NT2/D1 (cell line): ENCODE measurements at regions not wholly inside any gene's neighbourhood (a gene's known extent, or its start where the extent isn't known, plus 50 kb on each side); places are given as distances from the start of the nearest gene placed in this dataset.
A peak's percentile ranks its signal among the peaks of the same experiment; 100 is the strongest.

Experiments
- DNase-seq: peaks from one replicate; pipeline ENCODE4 v3.0.0-alpha.2; 2011; ENCODE audit warnings: low read depth, low spot score
- H3K27me3 ChIP-seq: 2 replicates; pipeline ENCODE4 v1.6.0; 2011; ENCODE audit warnings: mild to moderate bottlenecking; ENCODE audit not compliant: insufficient read length, insufficient read depth
- H3K36me3 ChIP-seq: 2 replicates; pipeline ENCODE4 v1.6.1; 2011; ENCODE audit warnings: mild to moderate bottlenecking, low read length, mixed read lengths; ENCODE audit not compliant: insufficient read depth, insufficient read length
- H3K4me1 ChIP-seq: 2 replicates; pipeline ENCODE4 v1.5.1; 2011; ENCODE audit not compliant: insufficient read depth, insufficient read length
- H3K4me3 ChIP-seq: 2 replicates; pipeline ENCODE4 v1.5.1; 2011; ENCODE audit warnings: low read depth; ENCODE audit not compliant: insufficient read length
- H3K9ac ChIP-seq: 2 replicates; pipeline ENCODE4 v1.6.0; 2011; ENCODE audit warnings: low read depth; ENCODE audit not compliant: insufficient read length
- H3K9me3 ChIP-seq: 2 replicates; pipeline ENCODE4 v1.5.1; 2011; ENCODE audit warnings: mild to moderate bottlenecking, low read length; ENCODE audit not compliant: insufficient read depth
- SUZ12 ChIP-seq: IDR thresholded peaks from 2 replicates; pipeline ENCODE4 v1.6.1; 2011; ENCODE audit not compliant: insufficient read length, insufficient read depth; ENCODE audit errors: extremely low read depth
- YY1 ChIP-seq: IDR thresholded peaks from 2 replicates; pipeline ENCODE4 v1.6.1; 2011; ENCODE audit not compliant: insufficient read length, insufficient read depth
- ZNF274 ChIP-seq: IDR thresholded peaks from 2 replicates; pipeline ENCODE4 v1.6.1; 2011; ENCODE audit warnings: mild to moderate bottlenecking, low read depth, low read length

DNA sequence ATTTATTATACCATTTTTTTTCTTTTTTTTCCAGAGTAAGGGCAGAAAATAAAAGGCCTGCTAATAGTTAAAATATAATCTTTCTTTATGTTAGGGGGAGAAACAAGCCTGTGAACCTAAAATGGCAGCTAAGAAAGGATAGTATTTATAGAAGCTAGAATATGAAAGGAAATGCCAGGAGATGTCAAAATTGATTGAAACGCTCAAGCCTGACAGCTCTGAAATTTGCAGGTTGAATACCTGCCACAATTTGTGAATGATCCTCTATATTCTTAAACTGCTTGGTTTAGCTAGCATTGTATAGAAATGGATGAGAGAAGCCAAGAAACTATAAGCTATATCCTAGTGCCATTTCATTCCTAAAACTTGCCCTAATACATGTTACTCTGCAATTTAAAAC is 757.3 kb upstream of the PABPC4L start:
- peaks cover 9% of the 10 kb centered on the region; the same call in 1 of the 2 replicates for H3K9me3 ChIP-seq
- no peaks in the 10 kb centered on the region for H3K27me3 ChIP-seq
- no peak overlapping the region for H3K4me3 ChIP-seq
- no peak for DNase-seq
- H3K9ac ChIP-seq = no peak overlapping the region
- H3K4me1 ChIP-seq = no peaks in the 10 kb centered on the region
- no peak for TF ChIP-seq SUZ12
- TF ChIP-seq ZNF274 = no peak
- no peak for TF ChIP-seq YY1
- no peaks in the 10 kb centered on the region for H3K36me3 ChIP-seq

DNA sequence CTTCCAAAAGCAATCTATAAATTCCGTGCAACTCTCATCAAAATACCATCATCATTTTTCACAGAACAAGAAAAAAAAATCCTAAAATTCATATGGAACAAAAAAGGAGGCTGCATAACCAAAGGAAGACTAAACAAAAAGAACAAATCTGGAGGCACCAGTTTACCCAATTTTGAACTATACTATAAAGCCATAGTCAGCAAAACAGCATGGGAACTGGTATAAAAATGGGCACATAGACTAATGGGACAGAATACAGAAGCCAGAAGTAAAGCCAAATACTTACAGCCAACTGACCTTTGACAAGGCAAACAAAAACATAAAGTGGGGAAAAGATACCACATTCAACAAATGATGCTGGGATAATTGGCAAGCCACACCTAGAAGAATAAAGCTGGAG is 753.5 kb upstream of the PABPC4L start:
- no peak for DNase-seq
- H3K4me1 ChIP-seq = no peaks in the 10 kb centered on the region

DNA sequence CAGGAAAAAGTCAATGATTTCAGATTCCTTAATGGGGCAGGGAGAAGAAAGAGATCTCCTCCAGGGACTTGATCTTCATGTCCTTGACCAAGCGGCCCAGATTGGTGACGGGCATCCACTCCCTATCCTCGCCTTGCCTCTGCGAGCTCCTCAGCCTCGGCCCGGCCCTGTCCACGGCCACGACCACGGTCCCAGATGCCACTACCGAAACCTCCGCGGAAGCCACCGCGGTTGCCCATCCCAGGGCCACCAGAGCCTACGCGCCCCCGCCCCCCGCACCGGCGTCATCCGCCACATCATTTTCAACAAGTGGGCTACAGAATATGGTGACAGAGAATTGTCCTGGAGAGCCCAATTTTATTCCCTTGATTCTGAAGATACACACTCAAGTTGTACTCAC is 751.2 kb upstream of the PABPC4L start:
- no peaks in the 10 kb centered on the region for H3K36me3 ChIP-seq
- no peaks in the 10 kb centered on the region for H3K4me1 ChIP-seq
- peaks cover 7% of the 10 kb centered on the region; the same call in 1 of the 2 replicates for H3K9me3 ChIP-seq
- H3K27me3 ChIP-seq = no peaks in the 10 kb centered on the region
- no peak overlapping the region for H3K4me3 ChIP-seq
- TF ChIP-seq ZNF274 = no peak
- no peak for DNase-seq
- no peak overlapping the region for H3K9ac ChIP-seq

More for the DNA sequence above, 753.5 kb upstream of the PABPC4L start:
- TF ChIP-seq YY1 (no peak), SUZ12 (no peak), ZNF274 (no peak)
- Histone ChIP-seq H3K9ac (no peak overlapping the region), H3K27me3 (no peaks in the 10 kb centered on the region), H3K4me3 (no peak overlapping the region), H3K9me3 (no peaks in the 10 kb centered on the region), H3K36me3 (no peaks in the 10 kb centered on the region)

DNA sequence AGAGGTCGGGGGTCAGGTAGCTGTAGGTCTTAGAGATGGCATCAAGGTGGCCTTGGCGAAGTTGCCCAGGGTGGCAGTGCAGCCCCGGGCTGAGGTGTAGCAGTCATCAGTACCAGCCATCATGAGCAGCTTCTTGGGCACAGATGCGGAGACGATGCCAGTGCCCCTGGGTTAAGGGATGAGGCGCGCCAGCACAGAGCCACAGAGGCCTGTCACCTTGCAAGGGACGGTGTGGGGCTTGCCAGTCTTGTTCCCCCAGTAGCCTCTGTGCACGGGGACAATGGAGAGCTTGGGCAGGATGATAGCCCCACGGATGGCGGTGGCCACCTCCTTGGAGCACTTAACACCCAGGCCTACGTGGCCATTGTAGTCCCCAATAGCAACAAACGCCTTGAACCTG is 750.7 kb upstream of the PABPC4L start:
- Histone ChIP-seq H3K4me3 (no peak overlapping the region), H3K4me1 (no peaks in the 10 kb centered on the region), H3K27me3 (no peaks in the 10 kb centered on the region), H3K9me3 (peaks cover 7% of the 10 kb centered on the region; the same call in 1 of the 2 replicates), H3K9ac (no peak overlapping the region), H3K36me3 (no peaks in the 10 kb centered on the region)
- TF ChIP-seq YY1 (no peak), SUZ12 (no peak), ZNF274 (no peak)
- DNase-seq = no peak

DNA sequence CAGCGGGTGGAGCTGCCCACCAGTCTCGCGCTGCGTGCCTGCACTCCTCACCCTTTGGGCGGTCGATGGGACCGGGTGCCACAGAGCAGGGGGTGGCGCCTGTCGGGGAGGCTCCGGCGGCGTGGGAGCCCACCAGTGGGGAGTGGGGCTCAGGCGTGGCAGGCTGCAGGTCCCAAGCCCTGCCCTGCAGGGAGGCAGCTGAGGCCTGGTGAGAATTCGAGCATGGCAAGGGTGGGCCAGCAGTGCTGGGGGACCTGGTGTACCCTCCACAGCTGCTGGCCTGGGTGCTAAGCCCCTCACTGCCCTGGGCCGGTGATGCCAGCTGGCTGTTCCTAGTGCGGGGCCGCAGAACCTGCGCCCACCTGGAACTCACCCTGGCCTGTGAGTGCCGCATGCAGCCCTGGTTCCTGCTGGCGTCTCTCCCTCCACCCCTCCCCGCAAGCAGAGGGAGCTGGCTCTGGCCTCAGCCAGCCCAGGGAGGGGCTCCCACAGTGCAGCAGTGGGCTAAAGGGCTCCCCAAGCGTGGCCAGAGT is 746.6 kb upstream of the PABPC4L start:
- Histone ChIP-seq H3K4me3 (no peak overlapping the region), H3K4me1 (no peaks in the 10 kb centered on the region), H3K27me3 (no peaks in the 10 kb centered on the region), H3K9me3 (peaks cover 7% of the 10 kb centered on the region; the same call in 1 of the 2 replicates), H3K36me3 (no peaks in the 10 kb centered on the region), H3K9ac (no peak overlapping the region)
- DNase-seq = no peak
- no peak for TF ChIP-seq SUZ12
- no peak for TF ChIP-seq ZNF274
- TF ChIP-seq YY1 = no peak

DNA sequence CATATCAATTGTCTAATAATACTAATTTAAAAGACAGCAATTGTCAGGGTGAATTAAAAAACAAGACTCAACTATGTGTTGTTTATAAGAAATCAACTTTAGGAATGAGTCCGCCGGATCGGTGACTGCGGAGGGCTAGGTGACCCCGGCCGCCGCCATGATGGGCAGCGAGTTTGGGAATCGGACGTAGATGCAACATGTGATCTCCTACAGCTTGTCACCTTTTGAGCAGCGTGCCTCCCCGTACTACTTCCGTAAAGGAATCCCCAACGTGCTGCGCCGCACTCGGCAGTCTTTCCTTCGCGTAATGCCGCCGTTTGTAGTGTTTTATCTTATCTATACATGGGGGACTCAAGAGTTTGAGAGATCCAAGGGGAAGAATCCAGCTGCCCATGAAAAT is 742.5 kb upstream of the PABPC4L start:
- TF ChIP-seq ZNF274 = no peak
- no peak for TF ChIP-seq YY1
- no peak for TF ChIP-seq SUZ12
- Histone ChIP-seq H3K27me3 (no peaks in the 10 kb centered on the region), H3K36me3 (no peaks in the 10 kb centered on the region), H3K9me3 (peaks cover 7% of the 10 kb centered on the region; the same call in 1 of the 2 replicates), H3K4me3 (no peak overlapping the region), H3K9ac (no peak overlapping the region), H3K4me1 (no peaks in the 10 kb centered on the region)
- DNase-seq = no peak

DNA sequence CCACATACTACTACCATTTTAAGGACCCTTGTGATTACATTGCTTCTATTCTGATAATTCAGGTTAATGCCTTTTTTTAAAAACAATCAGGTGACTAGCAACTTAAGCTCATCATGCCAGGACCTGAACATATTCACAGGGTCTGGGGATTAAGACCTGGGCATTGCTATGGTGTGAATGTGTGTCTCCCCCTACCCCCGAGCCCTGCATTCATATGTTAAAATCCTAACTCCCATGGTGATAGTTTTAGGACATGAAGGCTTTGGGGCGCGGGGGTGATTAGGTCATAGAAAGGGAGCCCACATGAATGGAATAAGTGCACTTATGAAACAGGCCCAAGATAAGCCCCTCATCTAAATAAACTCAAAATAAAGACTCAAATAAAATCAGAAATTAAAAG is 734.4 kb upstream of the PABPC4L start:
- peak; percentile 27 for DNase-seq
- H3K4me3 ChIP-seq = no peak overlapping the region
- TF ChIP-seq YY1 (no peak), ZNF274 (no peak), SUZ12 (no peak)

DNA sequence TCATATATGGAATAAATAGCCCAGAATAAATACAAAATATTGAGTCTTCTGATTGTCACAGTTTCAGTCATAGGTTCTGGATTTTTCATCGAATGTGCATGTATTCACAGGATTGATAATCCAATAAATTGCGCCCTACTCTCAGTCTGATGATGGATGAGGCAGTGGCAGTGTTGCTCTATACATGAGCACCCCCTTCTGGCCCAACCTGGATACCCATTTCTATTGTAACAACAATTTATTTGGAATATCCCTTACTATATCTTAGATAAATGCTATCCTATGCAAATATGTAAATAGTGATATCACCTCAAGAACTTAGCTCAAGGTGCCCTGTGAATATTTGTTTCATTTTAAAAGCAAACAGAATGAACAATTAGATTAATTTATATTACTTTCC is 733.7 kb upstream of the PABPC4L start:
- Histone ChIP-seq H3K4me1 (no peaks in the 10 kb centered on the region), H3K9ac (no peak overlapping the region), H3K36me3 (no peaks in the 10 kb centered on the region), H3K27me3 (no peaks in the 10 kb centered on the region), H3K4me3 (no peak overlapping the region), H3K9me3 (no peaks in the 10 kb centered on the region)
- peak; percentile 9 for DNase-seq
- TF ChIP-seq SUZ12 (no peak), YY1 (no peak), ZNF274 (no peak)

More for the DNA sequence above, 734.4 kb upstream of the PABPC4L start:
- no peaks in the 10 kb centered on the region for H3K9me3 ChIP-seq
- H3K4me1 ChIP-seq = no peaks in the 10 kb centered on the region
- no peaks in the 10 kb centered on the region for H3K27me3 ChIP-seq
- no peak overlapping the region for H3K9ac ChIP-seq
- no peaks in the 10 kb centered on the region for H3K36me3 ChIP-seq
